ENCODE measurements at regions not wholly inside any gene's neighbourhood (a gene's known extent, or its start where the extent isn't known, plus 50 kb on each side); places are given as distances from the start of the nearest gene placed in this dataset.

DNA sequence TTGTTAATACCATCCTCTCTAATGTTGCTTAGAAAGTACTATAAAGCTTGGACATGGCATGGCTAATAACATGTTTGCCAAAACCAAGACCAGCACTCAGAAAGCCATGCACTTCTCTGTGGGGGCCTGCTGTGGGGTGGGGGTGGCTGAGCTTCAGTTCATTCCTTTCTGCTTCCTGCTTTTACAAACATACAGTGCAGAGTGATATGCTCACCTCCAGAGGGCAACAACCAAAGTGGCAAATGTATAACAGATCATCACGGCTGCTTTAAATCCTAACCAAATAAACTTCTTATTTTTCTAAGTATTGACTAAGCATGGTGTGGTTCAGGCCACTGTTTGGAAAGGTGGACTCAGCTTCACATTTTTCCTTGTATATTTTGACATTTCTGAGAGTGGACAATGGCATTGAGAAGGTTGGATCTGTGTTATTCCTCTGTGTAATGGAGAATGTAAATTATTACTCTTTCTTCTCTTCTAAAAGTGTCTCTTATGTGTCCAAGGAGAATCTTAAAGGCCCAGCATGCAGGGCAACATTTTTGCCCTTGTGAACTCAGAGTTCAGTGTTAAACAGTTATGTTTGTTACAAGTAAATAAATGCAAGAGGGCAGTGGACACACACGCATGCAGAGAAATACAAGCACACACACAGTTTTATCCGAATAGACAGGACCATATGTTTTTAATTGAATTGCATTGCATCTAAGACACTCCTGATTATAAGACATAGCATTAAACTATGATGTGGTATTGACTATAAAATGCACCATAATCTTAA, 186.1 kb downstream of the HERPUD2 start:
- DNase-seq (ENCODE audit: low read depth in 2 of 3, low spot score in 2 of 3), result no peak

DNA sequence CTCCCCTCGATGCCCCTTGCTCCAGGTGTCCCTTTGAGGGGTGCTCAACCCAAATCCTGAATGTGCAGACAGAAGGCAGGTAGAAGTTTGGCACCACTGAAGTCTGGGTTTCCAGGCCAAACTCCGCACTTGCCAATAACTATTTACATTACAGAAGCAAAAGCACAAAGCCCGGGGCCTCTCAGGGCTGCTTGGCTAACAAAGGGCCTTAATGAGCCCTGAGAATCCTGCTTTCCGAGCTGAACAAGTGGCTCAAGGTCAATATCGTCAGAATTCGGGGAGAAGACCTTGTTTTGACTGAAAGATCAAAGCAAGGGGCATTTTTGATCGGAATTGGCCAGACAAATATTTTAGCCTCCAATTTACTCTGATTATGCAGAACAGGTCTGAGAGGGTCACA, 189.9 kb downstream of the HERPUD2 start:
- no peak for DNase-seq (ENCODE audit: low read depth in 2 of 3, low spot score in 2 of 3)

- DNase-seq (ENCODE audit: low read depth in 2 of 3, low spot score in 2 of 3), result no peak
Observed at GRCh38 chr7:35504365-35504764, 190.6 kb downstream of the HERPUD2 start.

DNA sequence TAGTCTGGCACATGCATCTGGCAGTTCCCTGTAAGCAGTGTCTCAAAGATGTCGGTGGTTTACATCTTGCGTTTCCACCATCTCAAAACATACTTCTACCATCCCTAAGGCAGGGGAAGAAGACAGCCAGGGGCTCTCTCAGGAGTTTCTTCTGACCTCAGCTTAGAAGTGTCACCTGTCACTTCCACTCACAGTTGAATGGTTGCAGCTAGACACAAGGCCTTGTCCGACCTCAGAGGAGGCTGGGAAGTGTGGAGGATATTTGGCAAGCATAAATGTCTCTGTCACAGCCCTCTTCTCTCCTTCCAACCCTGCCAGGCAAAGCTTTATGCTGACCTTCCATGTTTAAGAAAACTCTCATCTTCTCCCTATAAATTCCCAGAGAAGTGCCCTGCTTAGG, 193.3 kb downstream of the HERPUD2 start:
- no peak for DNase-seq (ENCODE audit: low read depth in 2 of 3, low spot score in 2 of 3)

GRCh38 chr7:35499226-35499625, 195.7 kb downstream of the HERPUD2 start:
- DNase-seq (ENCODE audit: low read depth in 2 of 3, low spot score in 2 of 3), result no peak

DNA sequence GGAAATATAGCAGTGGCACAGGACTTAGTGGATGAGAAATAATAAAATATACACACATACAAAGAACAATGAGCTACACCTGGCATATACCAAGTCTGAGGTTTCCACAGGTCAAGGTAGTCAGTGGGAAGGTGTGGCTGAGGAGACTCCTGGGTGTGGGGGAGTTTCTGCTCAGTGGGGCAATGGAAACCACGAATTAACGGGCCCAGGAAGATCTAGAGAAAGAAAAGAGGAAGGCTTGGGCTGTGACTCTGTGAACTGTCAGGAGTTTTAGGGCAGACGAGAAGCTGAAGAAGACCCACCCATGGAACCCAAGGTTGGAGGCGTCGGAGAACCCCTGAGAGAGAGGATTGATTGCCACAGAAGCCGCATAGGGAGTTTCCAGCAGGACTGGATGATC, 196.5 kb downstream of the HERPUD2 start:
- DNase-seq (ENCODE audit: low read depth in 2 of 3, low spot score in 2 of 3), result no peak

GRCh38 chr7:35495844-35496243, 199.1 kb downstream of the HERPUD2 start:
- no peak for DNase-seq (ENCODE audit: low read depth in 2 of 3, low spot score in 2 of 3)

DNA sequence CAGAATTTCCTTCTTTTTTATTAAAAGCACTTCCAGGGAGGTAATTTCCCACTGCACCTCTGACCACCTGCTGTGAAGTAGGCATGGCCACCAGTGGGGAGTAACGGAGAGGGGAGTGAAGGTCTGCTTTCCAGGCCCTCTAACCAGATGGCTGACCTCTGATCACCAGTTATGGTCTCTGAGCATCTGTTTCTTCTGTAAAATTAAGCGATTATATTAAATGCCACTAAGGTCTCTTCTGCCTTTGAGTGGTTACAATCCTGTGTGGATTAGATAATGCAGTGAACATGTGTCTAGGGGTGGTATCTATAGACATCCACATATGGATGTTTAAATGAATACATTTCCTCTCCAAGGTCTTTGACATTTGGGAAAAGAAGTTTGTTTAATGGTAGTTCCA, 199.6 kb downstream of the HERPUD2 start:
- DNase-seq (ENCODE audit: low read depth in 2 of 3, low spot score in 2 of 3), result no peak

- DNase-seq (ENCODE audit: low read depth in 2 of 3, low spot score in 2 of 3), result no peak
Observed at GRCh38 chr7:35494407-35494806, 200.5 kb downstream of the HERPUD2 start.

DNA sequence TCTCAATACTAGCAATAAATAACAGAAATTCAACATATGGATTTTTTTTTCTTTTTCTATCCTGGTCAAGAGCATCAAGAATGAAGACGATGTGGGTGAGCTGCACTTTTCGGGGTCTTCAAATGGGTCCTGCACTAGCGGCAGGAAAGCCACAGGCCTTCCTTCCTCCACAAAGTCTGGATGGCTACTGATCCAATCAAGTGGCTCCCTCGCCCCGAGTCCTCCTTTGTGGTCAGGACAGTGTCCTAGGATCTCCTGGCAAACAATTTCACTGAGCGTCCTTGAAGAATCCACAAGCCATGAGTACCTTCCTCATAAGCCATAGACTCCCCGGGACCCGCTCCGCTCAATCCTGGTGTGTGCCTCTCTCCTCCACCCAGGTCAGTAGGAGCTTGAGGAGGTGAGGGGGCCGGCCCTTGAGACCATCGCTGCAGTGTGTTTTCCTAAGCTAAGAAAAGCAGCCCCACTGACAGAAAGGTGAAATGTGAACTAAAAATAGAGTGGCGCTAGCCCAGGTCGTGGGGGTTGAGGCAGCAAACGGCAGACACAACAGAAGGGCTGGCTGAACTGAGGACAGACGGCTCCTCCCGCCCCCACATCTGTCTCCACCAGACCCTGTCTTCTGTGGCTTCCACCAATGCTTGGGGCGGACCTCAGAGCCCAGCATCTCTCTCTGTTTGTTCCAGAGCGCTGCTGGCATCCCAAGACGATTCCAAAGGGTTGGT, 202.3 kb downstream of the HERPUD2 start:
- DNase-seq (ENCODE audit: low read depth in 2 of 3, low spot score in 2 of 3), result no peak

- DNase-seq (ENCODE audit: low read depth in 2 of 3, low spot score in 2 of 3), result no peak
Observed at GRCh38 chr7:35491233-35491632, 203.7 kb downstream of the HERPUD2 start.

- DNase-seq (ENCODE audit: low read depth in 2 of 3, low spot score in 2 of 3), result no peak
Observed at GRCh38 chr7:35487841-35488240, 207.1 kb downstream of the HERPUD2 start.

DNA sequence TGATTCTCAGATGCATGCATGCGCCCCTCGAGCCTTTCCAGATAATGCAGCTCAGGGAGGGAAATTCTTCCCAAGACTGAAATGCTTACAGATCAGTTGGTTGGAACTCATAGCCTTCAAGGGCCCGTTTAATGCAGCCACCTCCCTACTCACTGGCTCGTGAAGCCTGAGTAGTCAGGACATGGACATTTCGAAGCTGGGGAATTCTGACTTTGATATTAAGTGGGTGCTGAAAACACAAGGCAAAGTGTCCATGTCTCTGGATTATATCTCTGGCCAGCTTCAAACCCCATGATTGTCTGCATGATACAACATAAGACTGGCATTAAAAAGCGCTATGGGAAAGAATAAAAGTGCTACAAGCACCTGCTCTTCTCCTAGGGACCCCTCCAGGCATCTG, 207.5 kb downstream of the HERPUD2 start:
- DNase-seq (ENCODE audit: low read depth in 2 of 3, low spot score in 2 of 3), result no peak

GRCh38 chr7:35485436-35485835, 209.5 kb downstream of the HERPUD2 start:
- no peak for DNase-seq (ENCODE audit: low read depth in 2 of 3, low spot score in 2 of 3)

GRCh38 chr7:35483568-35483967, 211.4 kb downstream of the HERPUD2 start:
- DNase-seq (ENCODE audit: low read depth in 2 of 3, low spot score in 2 of 3), result no peak

GRCh38 chr7:35482231-35482630, 212.7 kb downstream of the HERPUD2 start:
- DNase-seq (ENCODE audit: low read depth in 2 of 3, low spot score in 2 of 3), result no peak

DNA sequence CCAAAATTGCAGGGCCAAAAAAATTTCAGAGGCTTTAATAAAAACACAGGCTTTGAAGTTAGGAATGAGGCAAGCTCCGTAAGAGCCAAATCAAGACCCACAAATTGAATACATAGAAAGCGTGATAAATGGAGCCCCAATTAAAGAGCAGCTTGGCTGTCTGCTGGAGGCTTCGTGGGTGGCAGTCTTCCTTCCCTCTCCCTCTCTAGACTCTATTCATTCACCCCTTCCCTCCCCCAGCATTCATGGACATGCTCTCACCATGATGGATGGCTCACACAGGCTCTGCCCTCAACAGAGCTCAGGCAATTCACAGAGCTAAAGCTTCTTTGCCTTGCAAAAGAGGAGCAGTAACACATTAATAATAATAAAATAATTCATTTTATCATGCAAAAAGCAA, 214.1 kb downstream of the HERPUD2 start:
- DNase-seq (ENCODE audit: low read depth in 2 of 3, low spot score in 2 of 3), result no peak

GRCh38 chr7:35477609-35478008, 217.3 kb downstream of the HERPUD2 start:
- no peak for DNase-seq (ENCODE audit: low read depth in 2 of 3, low spot score in 2 of 3)

DNA sequence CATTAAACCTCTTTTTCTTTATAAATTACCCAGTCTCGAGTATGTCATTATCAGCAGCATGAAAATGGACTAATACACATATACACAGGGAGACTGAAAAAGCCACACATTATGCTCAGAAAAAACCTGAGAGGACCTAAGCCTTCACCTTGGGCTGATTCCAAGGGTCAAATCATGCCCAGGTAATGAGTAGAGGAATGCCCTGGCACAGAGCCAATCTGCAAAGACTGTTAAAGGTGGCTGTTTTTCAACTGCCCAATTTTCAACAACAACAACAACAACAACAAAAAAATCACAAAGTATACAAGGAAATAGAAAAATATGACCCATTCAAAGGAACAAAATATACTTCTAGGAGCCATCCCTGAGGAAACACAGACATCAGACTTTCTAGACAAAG, 220.2 kb upstream of the TBX20 start:
- DNase-seq (ENCODE audit: low read depth in 2 of 3, low spot score in 2 of 3), result no peak

DNA sequence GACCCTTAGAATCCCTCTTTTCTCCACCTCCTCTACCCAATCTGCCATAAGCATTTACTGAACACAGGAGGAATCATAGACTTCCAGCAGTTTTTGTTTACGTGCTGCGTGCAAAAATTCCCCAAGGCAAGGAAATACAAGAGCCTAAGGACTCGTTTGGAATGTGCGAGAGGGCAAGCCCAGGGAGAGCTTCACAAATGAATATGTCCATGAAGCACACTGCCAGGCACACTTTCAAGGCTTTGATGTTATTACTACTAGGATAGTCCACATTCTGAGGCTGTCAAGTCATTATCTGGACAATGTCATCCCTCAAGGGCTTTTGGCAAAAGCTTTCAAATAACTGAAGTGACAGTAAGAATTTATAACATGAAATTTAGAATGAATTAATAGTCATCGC, 214.7 kb upstream of the TBX20 start:
- DNase-seq (ENCODE audit: low read depth in 2 of 3, low spot score in 2 of 3), result no peak

DNA sequence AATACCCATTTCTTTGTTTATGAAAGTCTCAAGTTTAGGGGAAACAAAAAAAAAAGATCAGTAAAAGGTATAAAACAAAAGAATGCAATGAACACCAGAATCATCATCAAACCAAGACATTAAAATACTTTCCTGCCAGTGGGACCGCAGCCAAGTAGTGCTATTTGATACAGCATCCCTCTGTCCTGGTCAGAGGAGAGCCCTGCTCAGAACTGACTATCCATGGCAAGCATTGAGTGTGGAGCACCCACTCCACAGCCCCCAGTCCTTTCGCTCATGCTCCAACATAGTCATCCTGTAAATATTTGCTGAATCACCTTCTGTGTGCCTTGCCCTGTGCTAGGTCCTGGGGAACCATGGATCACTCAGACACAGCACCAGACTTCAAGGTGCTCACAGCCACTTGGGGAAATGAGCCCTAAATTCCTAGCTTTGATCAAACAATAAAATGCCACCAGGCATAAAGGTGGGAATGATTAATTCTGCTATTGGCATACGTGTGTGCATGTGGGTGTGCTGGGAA, 213.6 kb upstream of the TBX20 start:
- no peak for DNase-seq (ENCODE audit: low read depth in 2 of 3, low spot score in 2 of 3)

- no peak for DNase-seq (ENCODE audit: low read depth in 2 of 3, low spot score in 2 of 3)
Observed at GRCh38 chr7:35465791-35466336, 212.0 kb upstream of the TBX20 start.
